Astrocyte (in vitro differentiated cells and primary cell): ENCODE measurements at regions not wholly inside any gene's neighbourhood (a gene's known extent, or its start where the extent isn't known, plus 50 kb on each side); places are given as distances from the start of the nearest gene placed in this dataset.
"Not testable (repeated sequence)": the region's sequence is repeated elsewhere in the genome, so short reads cannot be mapped to it uniquely, and the experiment has no call there.

Source experiments
- DNase-seq: peaks from one replicate; pipeline ENCODE4 v3.0.0-alpha.2; 2010; ENCODE audit warnings: low read depth
- FAIRE-seq: peaks from 2 replicates; lab custom pipeline; 2011; peaks lifted over from hg19 to GRCh38; lab: Jason Lieb, UNC
- H2AFZ ChIP-seq: 2 replicates; pipeline ENCODE4 v1.6.0; 2012; ENCODE audit warnings: low read depth, low read length, inconsistent platforms
- H3K27ac ChIP-seq: 2 replicates; pipeline ENCODE4 v1.5.1; 2011; ENCODE audit warnings: low read depth, low read length, inconsistent platforms
- H3K27me3 ChIP-seq: 2 replicates; pipeline ENCODE4 v1.6.0; 2011; ENCODE audit warnings: low read length, inconsistent platforms; ENCODE audit not compliant: insufficient read depth
- H3K36me3 ChIP-seq: 2 replicates; pipeline ENCODE4 v1.5.1; 2011; ENCODE audit warnings: low read length, inconsistent platforms; ENCODE audit not compliant: insufficient read depth
- H3K4me1 ChIP-seq: 2 replicates; pipeline ENCODE4 v1.5.1; 2011; ENCODE audit warnings: low read length, inconsistent platforms; ENCODE audit not compliant: insufficient read depth
- H3K4me2 ChIP-seq: 2 replicates; pipeline ENCODE4 v1.6.0; 2012; ENCODE audit warnings: low read length, inconsistent platforms
- H3K4me3 ChIP-seq: 2 replicates; pipeline ENCODE4 v1.5.1; 2011; ENCODE audit warnings: low read depth, mild to moderate bottlenecking, low read length, inconsistent platforms; ENCODE audit not compliant: insufficient read depth
- H3K79me2 ChIP-seq: 2 replicates; pipeline ENCODE4 v1.6.0; 2012; ENCODE audit warnings: mild to moderate bottlenecking, low read length, inconsistent platforms; ENCODE audit not compliant: insufficient read depth
- H3K9ac ChIP-seq: 2 replicates; pipeline ENCODE4 v1.6.0; 2012; ENCODE audit warnings: mild to moderate bottlenecking, low read length, inconsistent platforms
- H3K9me3 ChIP-seq: 2 replicates; pipeline ENCODE4 v1.5.1; 2012; ENCODE audit warnings: low read depth, mild to moderate bottlenecking, low read length, inconsistent platforms; ENCODE audit not compliant: insufficient read depth
- H4K20me1 ChIP-seq: 2 replicates; pipeline ENCODE4 v1.6.0; 2012; ENCODE audit warnings: low read length, inconsistent platforms; ENCODE audit not compliant: insufficient read depth
- H3K27ac Mint-ChIP-seq: one replicate; pipeline ENCODE4 v1.8.0; 2021; ENCODE audit warnings: mild to moderate bottlenecking, mixed read lengths; ENCODE audit not compliant: unreplicated experiment
- H3K27me3 Mint-ChIP-seq: one replicate; pipeline ENCODE4 v1.8.0; 2021; ENCODE audit warnings: low read depth, mixed read lengths; ENCODE audit not compliant: unreplicated experiment
- H3K36me3 Mint-ChIP-seq: one replicate; pipeline ENCODE4 v1.8.0; 2021; ENCODE audit warnings: low read depth, mixed read lengths; ENCODE audit not compliant: unreplicated experiment
- H3K4me1 Mint-ChIP-seq: one replicate; pipeline ENCODE4 v1.8.0; 2021; ENCODE audit warnings: low read depth, mixed read lengths; ENCODE audit not compliant: unreplicated experiment
- H3K4me3 Mint-ChIP-seq: one replicate; pipeline ENCODE4 v1.8.0; 2021; ENCODE audit warnings: mild to moderate bottlenecking, moderate library complexity, mixed read lengths; ENCODE audit not compliant: unreplicated experiment
- H3K9me3 Mint-ChIP-seq: one replicate; pipeline ENCODE4 v1.8.0; 2021; ENCODE audit warnings: mild to moderate bottlenecking, mixed read lengths; ENCODE audit not compliant: unreplicated experiment
- CTCF ChIP-seq: IDR thresholded peaks from 2 replicates; pipeline ENCODE4 v1.5.1; 2011; ENCODE audit warnings: low read depth, mild to moderate bottlenecking, inconsistent platforms, low read length, moderate library complexity; ENCODE audit not compliant: insufficient read depth
- EZH2 ChIP-seq: IDR thresholded peaks from 2 replicates; pipeline ENCODE4 v1.6.1; 2012; ENCODE audit warnings: mild to moderate bottlenecking, low read length, inconsistent platforms; ENCODE audit not compliant: insufficient read depth

GRCh38 chr13:79614250-79614918, 133.4 kb downstream of the NDFIP2 start:
- Mint-ChIP-seq H3K4me1 (no peaks in the 10 kb centered on the region), H3K4me3 (no peak overlapping the region), H3K27ac (no peak overlapping the region), H3K9me3 (peaks cover 6% of the 10 kb centered on the region), H3K36me3 (peaks cover 4% of the 10 kb centered on the region), H3K27me3 (no peaks in the 10 kb centered on the region)
- FAIRE-seq: no peak
- Histone ChIP-seq H3K36me3 (no peaks in the 10 kb centered on the region), H3K4me1 (no peaks in the 10 kb centered on the region), H3K4me3 (no peak overlapping the region), H2AFZ (no peak overlapping the region), H4K20me1 (no peaks in the 10 kb centered on the region), H3K9me3 (no peaks in the 10 kb centered on the region), H3K4me2 (no peak overlapping the region), H3K79me2 (no peaks in the 10 kb centered on the region), H3K27me3 (no peaks in the 10 kb centered on the region), H3K27ac (no peak overlapping the region), H3K9ac (no peak overlapping the region)
- TF ChIP-seq EZH2 (no peak), CTCF (no peak)
- no peak for DNase-seq

GRCh38 chr13:79612604-79613003, 131.6 kb downstream of the NDFIP2 start:
- no peak for FAIRE-seq
- no peak overlapping the region for H3K4me2 ChIP-seq

GRCh38 chr13:79607895-79608294, 126.9 kb downstream of the NDFIP2 start:
- H3K36me3 ChIP-seq, H3K4me2 ChIP-seq, DNase-seq, H2AFZ ChIP-seq, H3K9ac ChIP-seq, H3K4me3 Mint-ChIP-seq, H3K9me3 Mint-ChIP-seq, H3K27me3 Mint-ChIP-seq, H3K9me3 ChIP-seq, H3K4me1 Mint-ChIP-seq, H3K79me2 ChIP-seq, H4K20me1 ChIP-seq, H3K27ac Mint-ChIP-seq, H3K4me1 ChIP-seq, H3K4me3 ChIP-seq, H3K27me3 ChIP-seq, H3K27ac ChIP-seq, FAIRE-seq, H3K36me3 Mint-ChIP-seq: not testable (repeated sequence)

More at GRCh38 chr13:79612604-79613003, 131.6 kb downstream of the NDFIP2 start:
- Histone ChIP-seq H4K20me1 (no peaks in the 10 kb centered on the region), H3K27ac (no peak overlapping the region), H3K4me3 (no peak overlapping the region), H2AFZ (no peak overlapping the region), H3K27me3 (no peaks in the 10 kb centered on the region), H3K36me3 (no peaks in the 10 kb centered on the region), H3K4me1 (no peaks in the 10 kb centered on the region), H3K9ac (no peak overlapping the region), H3K9me3 (no peaks in the 10 kb centered on the region), H3K79me2 (no peaks in the 10 kb centered on the region)
- no peak overlapping the region for H3K4me3 Mint-ChIP-seq
- H3K4me1 Mint-ChIP-seq: no peaks in the 10 kb centered on the region
- peaks cover 6% of the 10 kb centered on the region for H3K9me3 Mint-ChIP-seq
- no peak for TF ChIP-seq EZH2
- no peak for TF ChIP-seq CTCF
- H3K27ac Mint-ChIP-seq: no peak overlapping the region
- peaks cover 4% of the 10 kb centered on the region for H3K36me3 Mint-ChIP-seq
- H3K27me3 Mint-ChIP-seq: no peaks in the 10 kb centered on the region
- DNase-seq: no peak
